Retina (tissue), 1 donor: ENCODE measurements at regions not wholly inside any gene's neighbourhood (a gene's known extent, or its start where the extent isn't known, plus 50 kb on each side); places are given as distances from the start of the nearest gene placed in this dataset.

Experiments
- DNase-seq: peaks from one replicate; pipeline ENCODE4 v3.0.0-alpha.2; 2016

- no peak for DNase-seq
These were observed 363.9 kb upstream of the MEF2C start for GRCh38 chr5:89246864-89247263.

- no peak for DNase-seq
These were observed 363.3 kb upstream of the MEF2C start for GRCh38 chr5:89246252-89246651.

GRCh38 chr5:89243611-89244010 lies 360.6 kb upstream of the MEF2C start:
- DNase-seq, result no peak

- DNase-seq, result no peak
These were observed 358.2 kb upstream of the MEF2C start for GRCh38 chr5:89241186-89241585.

- DNase-seq, result no peak
These were observed 353.9 kb upstream of the MEF2C start for GRCh38 chr5:89236900-89237299.

- no peak for DNase-seq
These were observed 350.5 kb upstream of the MEF2C start for GRCh38 chr5:89233462-89233861.

- DNase-seq, result no peak
These were observed 349.2 kb upstream of the MEF2C start for GRCh38 chr5:89232139-89232603.

- no peak for DNase-seq
These were observed 347.2 kb upstream of the MEF2C start for GRCh38 chr5:89230178-89230577.

- no peak for DNase-seq
These were observed 346.5 kb upstream of the MEF2C start for GRCh38 chr5:89229331-89230070.

- no peak for DNase-seq
These were observed 345.4 kb upstream of the MEF2C start for GRCh38 chr5:89228355-89228754.

- no peak for DNase-seq
These were observed 335.4 kb upstream of the MEF2C start for GRCh38 chr5:89218364-89218763.

GRCh38 chr5:89216606-89217005 lies 333.6 kb upstream of the MEF2C start:
- DNase-seq, result no peak

GRCh38 chr5:89213573-89213972 lies 330.6 kb upstream of the MEF2C start:
- no peak for DNase-seq

GRCh38 chr5:89211836-89212235 lies 328.9 kb upstream of the MEF2C start:
- DNase-seq, result no peak

GRCh38 chr5:89208811-89209210 lies 325.8 kb upstream of the MEF2C start:
- DNase-seq, result no peak

GRCh38 chr5:89208392-89208791 lies 325.4 kb upstream of the MEF2C start:
- no peak for DNase-seq

- DNase-seq, result no peak
These were observed 321.8 kb upstream of the MEF2C start for GRCh38 chr5:89204756-89205155.

GRCh38 chr5:89203611-89204010 lies 320.6 kb upstream of the MEF2C start:
- no peak for DNase-seq

- no peak for DNase-seq
These were observed 317.9 kb upstream of the MEF2C start for GRCh38 chr5:89200899-89201298.

- no peak for DNase-seq
These were observed 316.3 kb upstream of the MEF2C start for GRCh38 chr5:89199306-89199705.

- DNase-seq, result no peak
These were observed 308.4 kb upstream of the MEF2C start for GRCh38 chr5:89191374-89191773.

- no peak for DNase-seq
These were observed 307.7 kb upstream of the MEF2C start for GRCh38 chr5:89190515-89191265.

- DNase-seq, result no peak
These were observed 305.0 kb upstream of the MEF2C start for GRCh38 chr5:89187883-89188465.

- no peak for DNase-seq
These were observed 304.3 kb upstream of the MEF2C start for GRCh38 chr5:89187268-89187667.
